ENCODE measurements at regions not wholly inside any gene's neighbourhood (a gene's known extent, or its start where the extent isn't known, plus 50 kb on each side); places are given as distances from the start of the nearest gene placed in this dataset.

- DNase-seq, result no peak
Observed at GRCh38 chr5:4540375-4541173, 599.6 kb upstream of the ADAMTS16 start.

GRCh38 chr5:4541334-4541733, 598.8 kb upstream of the ADAMTS16 start:
- no peak for DNase-seq

GRCh38 chr5:4542145-4542778, 597.9 kb upstream of the ADAMTS16 start:
- DNase-seq, result no peak

GRCh38 chr5:4544049-4544670, 596.0 kb upstream of the ADAMTS16 start:
- no peak for DNase-seq

- no peak for DNase-seq
Observed at GRCh38 chr5:4547547-4547946, 592.6 kb upstream of the ADAMTS16 start.

GRCh38 chr5:4548341-4548740, 591.8 kb upstream of the ADAMTS16 start:
- no peak for DNase-seq

GRCh38 chr5:4549351-4549750, 590.8 kb upstream of the ADAMTS16 start:
- no peak for DNase-seq

- no peak for DNase-seq
Observed at GRCh38 chr5:4551034-4551433, 589.1 kb upstream of the ADAMTS16 start.

- DNase-seq, result no peak
Observed at GRCh38 chr5:4553130-4553529, 587.0 kb upstream of the ADAMTS16 start.

GRCh38 chr5:4553978-4554377, 586.2 kb upstream of the ADAMTS16 start:
- DNase-seq, result no peak

- no peak for DNase-seq
Observed at GRCh38 chr5:4555725-4556285, 584.3 kb upstream of the ADAMTS16 start.

GRCh38 chr5:4561403-4561802, 578.7 kb upstream of the ADAMTS16 start:
- DNase-seq, result no peak

- no peak for DNase-seq
Observed at GRCh38 chr5:4563400-4563799, 576.7 kb upstream of the ADAMTS16 start.

GRCh38 chr5:4570047-4570995, 569.8 kb upstream of the ADAMTS16 start:
- no peak for DNase-seq

- no peak for DNase-seq
Observed at GRCh38 chr5:4571248-4571948, 568.7 kb upstream of the ADAMTS16 start.

GRCh38 chr5:4572311-4573100, 567.6 kb upstream of the ADAMTS16 start:
- no peak for DNase-seq

- DNase-seq, result no peak
Observed at GRCh38 chr5:4575608-4576007, 564.5 kb upstream of the ADAMTS16 start.

GRCh38 chr5:4576161-4576748, 563.9 kb upstream of the ADAMTS16 start:
- DNase-seq, result no peak

- DNase-seq, result no peak
Observed at GRCh38 chr5:4576908-4577307, 563.2 kb upstream of the ADAMTS16 start.

- DNase-seq, result no peak
Observed at GRCh38 chr5:4579679-4580078, 560.5 kb upstream of the ADAMTS16 start.

- DNase-seq, result no peak
Observed at GRCh38 chr5:4580772-4581171, 559.4 kb upstream of the ADAMTS16 start.

Measured in CD4-positive, alpha-beta T cell treated with Interleukin-21 for 1 hour (primary cell).